ENCODE measurements at regions not wholly inside any gene's neighbourhood (a gene's known extent, or its start where the extent isn't known, plus 50 kb on each side); places are given as distances from the start of the nearest gene placed in this dataset.

DNA sequence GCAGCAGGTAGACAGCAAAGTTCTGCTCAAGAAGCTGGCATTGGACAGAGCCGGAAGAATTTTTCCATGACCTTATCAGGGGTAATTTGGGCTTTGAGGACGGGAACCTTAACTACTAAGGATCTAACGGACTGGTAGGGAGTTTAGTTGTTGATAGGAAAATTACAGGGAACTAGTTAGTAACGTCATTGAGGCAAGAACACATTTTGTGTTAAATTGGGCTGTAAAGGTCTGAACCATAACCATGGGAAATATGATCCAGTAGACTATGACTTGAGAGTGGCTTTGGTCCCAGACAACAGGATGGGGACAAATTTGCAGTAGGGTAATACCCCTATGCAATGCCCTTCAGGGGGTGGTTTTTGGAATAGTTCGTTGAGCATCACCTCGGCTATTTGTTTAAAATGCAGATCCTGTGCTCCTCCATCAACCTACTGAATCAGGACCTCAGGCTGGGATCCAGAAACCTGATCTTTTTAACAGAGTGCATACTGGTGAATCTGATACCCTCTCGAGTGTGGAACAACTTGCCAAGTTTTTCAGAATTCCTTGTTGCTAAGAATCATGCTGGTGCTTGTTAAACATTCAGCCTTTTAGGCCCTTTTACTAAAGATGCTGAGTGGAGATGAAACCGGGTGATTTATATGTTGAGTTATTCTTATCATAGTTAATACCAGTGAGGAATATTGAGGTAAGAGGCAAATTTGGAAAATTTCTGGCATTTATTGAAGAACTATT, 255.1 kb downstream of the MAP2K6 start:
- TF ChIP-seq, protein P1, sequence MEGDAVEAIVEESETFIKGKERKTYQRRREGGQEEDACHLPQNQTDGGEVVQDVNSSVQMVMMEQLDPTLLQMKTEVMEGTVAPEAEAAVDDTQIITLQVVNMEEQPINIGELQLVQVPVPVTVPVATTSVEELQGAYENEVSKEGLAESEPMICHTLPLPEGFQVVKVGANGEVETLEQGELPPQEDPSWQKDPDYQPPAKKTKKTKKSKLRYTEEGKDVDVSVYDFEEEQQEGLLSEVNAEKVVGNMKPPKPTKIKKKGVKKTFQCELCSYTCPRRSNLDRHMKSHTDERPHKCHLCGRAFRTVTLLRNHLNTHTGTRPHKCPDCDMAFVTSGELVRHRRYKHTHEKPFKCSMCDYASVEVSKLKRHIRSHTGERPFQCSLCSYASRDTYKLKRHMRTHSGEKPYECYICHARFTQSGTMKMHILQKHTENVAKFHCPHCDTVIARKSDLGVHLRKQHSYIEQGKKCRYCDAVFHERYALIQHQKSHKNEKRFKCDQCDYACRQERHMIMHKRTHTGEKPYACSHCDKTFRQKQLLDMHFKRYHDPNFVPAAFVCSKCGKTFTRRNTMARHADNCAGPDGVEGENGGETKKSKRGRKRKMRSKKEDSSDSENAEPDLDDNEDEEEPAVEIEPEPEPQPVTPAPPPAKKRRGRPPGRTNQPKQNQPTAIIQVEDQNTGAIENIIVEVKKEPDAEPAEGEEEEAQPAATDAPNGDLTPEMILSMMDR (IDR thresholded peaks at IDR 0.05; ENCODE audit: insufficient read depth, low read depth, low read length) = no peak
- TF ChIP-seq EZH2 (IDR thresholded peaks at IDR 0.05; ENCODE audit: insufficient read depth, low read length) = no peak
- Mint-ChIP-seq H3K27me3 (ENCODE audit: low read depth, unreplicated experiment) (no peaks in the 10 kb centered on the region), H3K9me3 (ENCODE audit: unreplicated experiment) (no peaks in the 10 kb centered on the region), H3K4me1 (ENCODE audit: low read depth, unreplicated experiment) (peaks cover 14% of the 10 kb centered on the region), H3K36me3 (ENCODE audit: low read depth, unreplicated experiment) (no peaks in the 10 kb centered on the region), H3K27ac (ENCODE audit: unreplicated experiment) (no peak overlapping the region), H3K4me3 (ENCODE audit: unreplicated experiment) (no peak overlapping the region)
- DNase-seq (ENCODE audit: low read depth) (peak; percentile 59), FAIRE-seq (no peak)
- no peaks in the 10 kb centered on the region for H3K36me3 ChIP-seq (ENCODE audit: insufficient read depth, low read length)
- no peak overlapping the region for H3K4me2 ChIP-seq (ENCODE audit: low read length)
- peaks cover 6% of the 10 kb centered on the region for H3K4me1 ChIP-seq (ENCODE audit: insufficient read depth, low read length)
- H3K27ac ChIP-seq (ENCODE audit: low read depth, low read length) = no peak overlapping the region
- no peaks in the 10 kb centered on the region for H3K27me3 ChIP-seq (ENCODE audit: insufficient read depth, low read length)
- no peak overlapping the region for H2AFZ ChIP-seq (ENCODE audit: low read depth, low read length)
- no peak overlapping the region for H3K9ac ChIP-seq (ENCODE audit: low read length)
- no peaks in the 10 kb centered on the region for H4K20me1 ChIP-seq (ENCODE audit: insufficient read depth, low read length)
- no peaks in the 10 kb centered on the region for H3K79me2 ChIP-seq (ENCODE audit: insufficient read depth, low read length)
- no peaks in the 10 kb centered on the region for H3K9me3 ChIP-seq (ENCODE audit: insufficient read depth, low read depth, low read length)
- H3K4me3 ChIP-seq (ENCODE audit: insufficient read depth, low read depth, low read length) = no peak overlapping the region

DNA sequence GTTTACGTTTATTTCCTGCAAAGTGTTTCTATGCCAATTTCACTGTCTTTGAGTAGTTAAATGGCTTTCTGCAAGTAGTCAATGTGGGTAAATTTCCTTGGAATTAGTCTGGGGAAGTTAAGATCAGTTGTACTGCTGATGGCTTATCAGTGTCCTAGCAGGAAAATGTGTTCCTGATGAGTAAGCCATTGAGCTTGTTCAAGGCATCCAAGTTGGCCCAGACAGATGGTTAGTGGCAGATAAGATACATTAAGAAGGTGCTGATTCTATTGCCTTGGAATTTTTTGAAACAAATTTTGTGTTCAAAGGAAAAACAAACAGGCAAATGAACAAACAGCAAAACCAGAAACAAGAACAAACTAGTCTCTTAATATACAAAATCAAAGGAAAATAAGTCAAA, 258.4 kb downstream of the MAP2K6 start:
- H3K9ac ChIP-seq (ENCODE audit: low read length) = no peak overlapping the region
- H3K4me2 ChIP-seq (ENCODE audit: low read length) = peak overlapping the region; percentile 15
- DNase-seq (ENCODE audit: low read depth) (peak; percentile 97), FAIRE-seq (peak; percentile 55)
- Mint-ChIP-seq H3K4me3 (ENCODE audit: unreplicated experiment) (no peak overlapping the region), H3K9me3 (ENCODE audit: unreplicated experiment) (no peaks in the 10 kb centered on the region), H3K4me1 (ENCODE audit: low read depth, unreplicated experiment) (peaks cover 20% of the 10 kb centered on the region), H3K36me3 (ENCODE audit: low read depth, unreplicated experiment) (no peaks in the 10 kb centered on the region), H3K27ac (ENCODE audit: unreplicated experiment) (peak overlapping the region; percentile 96), H3K27me3 (ENCODE audit: low read depth, unreplicated experiment) (no peaks in the 10 kb centered on the region)
- no peaks in the 10 kb centered on the region for H4K20me1 ChIP-seq (ENCODE audit: insufficient read depth, low read length)
- TF ChIP-seq, protein P1 (IDR thresholded peaks at IDR 0.05; ENCODE audit: insufficient read depth, low read depth, low read length) = no peak
- no peak for TF ChIP-seq EZH2 (IDR thresholded peaks at IDR 0.05; ENCODE audit: insufficient read depth, low read length)
- H3K9me3 ChIP-seq (ENCODE audit: insufficient read depth, low read depth, low read length) = no peaks in the 10 kb centered on the region
- peaks cover 6% of the 10 kb centered on the region for H3K4me1 ChIP-seq (ENCODE audit: insufficient read depth, low read length)
- H3K36me3 ChIP-seq (ENCODE audit: insufficient read depth, low read length) = no peaks in the 10 kb centered on the region
- no peaks in the 10 kb centered on the region for H3K27me3 ChIP-seq (ENCODE audit: insufficient read depth, low read length)
- H3K27ac ChIP-seq (ENCODE audit: low read depth, low read length) = peak overlapping the region; percentile 48
- H3K4me3 ChIP-seq (ENCODE audit: insufficient read depth, low read depth, low read length) = no peak overlapping the region
- no peak overlapping the region for H2AFZ ChIP-seq (ENCODE audit: low read depth, low read length)
- H3K79me2 ChIP-seq (ENCODE audit: insufficient read depth, low read length) = no peaks in the 10 kb centered on the region

DNA sequence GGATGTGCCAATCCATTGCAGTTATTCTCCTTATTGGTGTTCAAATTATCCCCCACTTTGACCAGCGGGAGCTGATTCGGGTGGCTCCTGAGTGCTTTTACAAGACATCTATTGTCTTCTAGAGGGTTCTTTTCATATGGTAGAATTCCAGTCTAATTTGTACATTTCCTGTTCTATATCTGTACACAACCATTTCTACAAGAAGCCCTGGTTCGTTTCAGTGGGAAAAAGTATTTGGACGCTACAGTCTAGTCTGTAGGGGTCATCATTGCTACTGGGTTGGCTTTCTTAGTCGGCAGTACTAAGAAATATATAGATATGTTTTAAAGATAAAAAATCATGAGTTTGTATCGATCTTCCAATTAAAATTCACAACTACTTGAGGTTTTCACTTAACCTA, 262.6 kb downstream of the MAP2K6 start:
- no peak for DNase-seq (ENCODE audit: low read depth)
- Histone ChIP-seq H2AFZ (ENCODE audit: low read depth, low read length) (no peak overlapping the region), H3K79me2 (ENCODE audit: insufficient read depth, low read length) (no peaks in the 10 kb centered on the region), H3K27me3 (ENCODE audit: insufficient read depth, low read length) (no peaks in the 10 kb centered on the region), H3K36me3 (ENCODE audit: insufficient read depth, low read length) (no peaks in the 10 kb centered on the region), H3K4me1 (ENCODE audit: insufficient read depth, low read length) (peaks cover 6% of the 10 kb centered on the region), H3K9me3 (ENCODE audit: insufficient read depth, low read depth, low read length) (no peaks in the 10 kb centered on the region), H3K4me2 (ENCODE audit: low read length) (no peak overlapping the region), H3K4me3 (ENCODE audit: insufficient read depth, low read depth, low read length) (no peak overlapping the region), H4K20me1 (ENCODE audit: insufficient read depth, low read length) (no peaks in the 10 kb centered on the region), H3K27ac (ENCODE audit: low read depth, low read length) (no peak overlapping the region), H3K9ac (ENCODE audit: low read length) (no peak overlapping the region)
- Mint-ChIP-seq H3K4me1 (ENCODE audit: low read depth, unreplicated experiment) (peaks cover 22% of the 10 kb centered on the region), H3K9me3 (ENCODE audit: unreplicated experiment) (no peaks in the 10 kb centered on the region), H3K27ac (ENCODE audit: unreplicated experiment) (no peak overlapping the region), H3K27me3 (ENCODE audit: low read depth, unreplicated experiment) (no peaks in the 10 kb centered on the region), H3K4me3 (ENCODE audit: unreplicated experiment) (no peak overlapping the region), H3K36me3 (ENCODE audit: low read depth, unreplicated experiment) (no peaks in the 10 kb centered on the region)
- TF ChIP-seq, protein P1 (IDR thresholded peaks at IDR 0.05; ENCODE audit: insufficient read depth, low read depth, low read length) = no peak
- no peak for TF ChIP-seq EZH2 (IDR thresholded peaks at IDR 0.05; ENCODE audit: insufficient read depth, low read length)
- FAIRE-seq = no peak

Measured in astrocyte (in vitro differentiated cells and primary cell).